T-helper 1 cell treated with Interleukin-12 subunit alpha and Interleukin-12 subunit beta and Interleukin-4 antibody, amounts not matched to agents 30 μg/mL and 1 μg/mL, for 36 hours (primary cell): ENCODE measurements at regions not wholly inside any gene's neighbourhood (a gene's known extent, or its start where the extent isn't known, plus 50 kb on each side); places are given as distances from the start of the nearest gene placed in this dataset.
"Not testable (repeated sequence)": the region's sequence is repeated elsewhere in the genome, so short reads cannot be mapped to it uniquely, and the experiment has no call there.

Experiments
- H3K27ac Mint-ChIP-seq: one replicate; pipeline ENCODE4 v1.8.0; 2021; ENCODE audit warnings: mild to moderate bottlenecking, mixed read lengths
- H3K27me3 Mint-ChIP-seq: one replicate; pipeline ENCODE4 v1.8.0; 2021; ENCODE audit warnings: low read depth, mixed read lengths
- H3K36me3 Mint-ChIP-seq: one replicate; pipeline ENCODE4 v1.8.0; 2021; ENCODE audit warnings: low read depth, mixed read lengths
- H3K4me1 Mint-ChIP-seq: one replicate; pipeline ENCODE4 v1.8.0; 2021; ENCODE audit warnings: low read depth, mixed read lengths
- H3K4me3 Mint-ChIP-seq: one replicate; pipeline ENCODE4 v1.8.0; 2021; ENCODE audit warnings: mild to moderate bottlenecking, moderate library complexity, mixed read lengths
- H3K9me3 Mint-ChIP-seq: one replicate; pipeline ENCODE4 v1.8.0; 2021; ENCODE audit warnings: mixed read lengths

DNA sequence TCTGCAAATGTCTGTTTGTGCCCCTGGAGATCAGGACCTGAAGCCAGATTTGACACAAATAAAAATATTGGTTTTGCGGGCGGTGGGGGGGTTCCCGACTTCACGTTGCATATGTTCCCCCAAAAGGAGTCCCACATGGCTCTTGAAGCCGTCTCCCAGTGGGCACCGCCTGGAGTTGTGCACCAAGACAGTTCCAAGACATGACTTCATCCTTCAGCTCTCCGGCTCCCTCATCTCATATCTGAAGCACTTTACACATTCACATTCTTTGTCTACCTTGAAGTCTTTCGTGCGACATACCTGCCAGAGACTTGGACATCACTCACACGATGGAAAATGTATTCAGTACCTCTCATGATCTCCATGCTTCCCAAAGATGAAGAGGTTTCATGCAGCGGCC, 362.8 kb upstream of the FOXK1 start:
- H3K36me3 Mint-ChIP-seq: no peaks in the 10 kb centered on the region
- H3K27me3 Mint-ChIP-seq: no peaks in the 10 kb centered on the region
- H3K9me3 Mint-ChIP-seq: peaks cover 14% of the 10 kb centered on the region
- H3K4me3 Mint-ChIP-seq: no peak overlapping the region
- H3K27ac Mint-ChIP-seq: no peak overlapping the region
- H3K4me1 Mint-ChIP-seq: no peaks in the 10 kb centered on the region

DNA sequence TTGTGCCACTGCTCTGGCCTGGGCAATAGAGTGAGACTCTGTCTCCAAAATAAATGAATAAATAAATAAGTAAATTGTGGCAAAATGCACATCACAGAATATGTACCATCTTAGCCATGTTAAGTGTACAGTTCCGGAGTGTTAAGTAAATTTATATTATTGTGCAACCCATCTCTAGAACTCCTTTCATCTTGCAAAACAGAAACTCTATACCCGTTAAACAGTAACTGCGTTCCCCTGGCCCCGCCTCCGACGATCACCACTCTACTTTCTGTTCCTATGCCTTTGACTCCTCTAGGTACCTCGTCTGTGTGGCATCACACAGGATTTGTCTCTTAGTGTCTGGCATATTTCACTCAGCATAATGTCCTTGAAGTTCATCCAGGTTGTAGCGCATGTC, 356.4 kb upstream of the FOXK1 start:
- no peak overlapping the region for H3K4me3 Mint-ChIP-seq
- peaks cover 8% of the 10 kb centered on the region for H3K9me3 Mint-ChIP-seq
- H3K4me1 Mint-ChIP-seq: no peaks in the 10 kb centered on the region

DNA sequence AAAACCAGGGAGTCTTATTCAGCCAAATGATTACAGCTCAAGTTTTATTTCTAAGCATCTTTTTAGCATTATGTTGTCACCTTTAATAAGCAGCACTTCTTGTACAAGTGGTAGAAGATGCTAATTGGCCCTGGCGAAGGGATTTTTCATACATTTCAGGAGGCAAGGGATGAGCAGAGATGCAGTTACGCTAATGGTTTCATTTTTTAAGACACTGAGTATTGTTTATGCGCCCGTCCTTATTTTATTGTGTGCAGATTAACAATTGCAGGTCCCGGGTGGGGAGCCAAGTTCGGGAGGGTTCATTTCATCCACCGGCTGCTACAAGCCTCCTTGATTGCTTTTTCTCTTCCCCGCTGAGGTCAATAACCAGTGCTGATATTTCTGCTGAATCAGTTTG, 350.4 kb upstream of the FOXK1 start:
- no peaks in the 10 kb centered on the region for H3K4me1 Mint-ChIP-seq

More for the DNA sequence above, 356.4 kb upstream of the FOXK1 start:
- Mint-ChIP-seq H3K36me3 (no peaks in the 10 kb centered on the region), H3K27me3 (no peaks in the 10 kb centered on the region), H3K27ac (no peak overlapping the region)

GRCh38 chr7:4338556-4338955, 343.5 kb upstream of the FOXK1 start:
- Mint-ChIP-seq H3K4me3 (no peak overlapping the region), H3K4me1 (no peaks in the 10 kb centered on the region), H3K9me3 (peaks cover 12% of the 10 kb centered on the region), H3K36me3 (no peaks in the 10 kb centered on the region), H3K27me3 (no peaks in the 10 kb centered on the region), H3K27ac (no peak overlapping the region)

More for the DNA sequence above, 350.4 kb upstream of the FOXK1 start:
- Mint-ChIP-seq H3K36me3 (no peaks in the 10 kb centered on the region), H3K4me3 (no peak overlapping the region), H3K27me3 (no peaks in the 10 kb centered on the region), H3K27ac (no peak overlapping the region), H3K9me3 (no peaks in the 10 kb centered on the region)

DNA sequence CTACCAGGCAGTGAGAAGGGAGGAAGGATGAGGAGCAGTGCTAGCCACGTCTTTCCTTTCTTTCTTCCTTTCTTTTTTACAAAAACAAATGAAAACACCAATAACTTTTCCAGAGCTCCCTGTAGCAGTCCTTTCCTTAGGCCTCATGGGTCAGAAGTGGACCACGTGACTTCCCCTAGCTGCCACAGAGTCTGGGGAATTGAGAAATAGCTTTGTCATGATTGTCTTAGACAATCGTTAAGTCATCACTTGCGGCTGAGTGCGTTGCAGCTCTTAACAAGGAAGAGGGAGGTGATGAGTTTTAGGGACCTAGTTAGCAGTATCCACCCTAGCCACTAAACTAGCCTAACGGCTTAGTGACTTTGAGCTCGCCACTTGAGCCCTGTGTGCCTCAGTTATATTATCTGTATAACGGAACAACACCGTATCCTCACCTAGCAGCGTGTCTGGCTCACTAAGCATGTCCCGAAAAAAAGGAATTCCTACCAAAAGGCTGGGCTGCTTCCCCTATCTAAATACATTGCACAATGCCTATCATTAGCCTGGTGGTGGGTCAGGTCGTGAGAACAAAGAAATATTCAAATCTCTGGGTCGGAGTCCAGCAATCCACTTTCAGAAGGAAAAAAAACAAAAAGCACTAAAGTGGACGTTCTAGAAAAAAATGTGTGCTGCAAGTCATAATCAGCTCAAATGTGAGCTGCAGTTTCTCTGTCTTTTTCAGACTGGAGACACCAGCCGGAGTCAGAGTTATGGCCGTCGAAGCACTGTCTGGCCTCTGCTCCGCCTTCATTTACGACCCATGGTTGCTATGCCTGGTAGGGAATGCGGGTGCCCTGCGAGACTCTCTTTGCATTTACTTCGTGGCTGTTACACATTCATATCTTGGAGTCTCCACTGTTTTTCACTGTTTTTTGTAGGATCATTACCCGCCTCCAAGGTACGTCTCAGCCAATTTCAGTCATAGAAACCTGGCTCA, 338.5 kb upstream of the FOXK1 start:
- no peak overlapping the region for H3K27ac Mint-ChIP-seq
- no peak overlapping the region for H3K4me3 Mint-ChIP-seq
- H3K27me3 Mint-ChIP-seq: no peaks in the 10 kb centered on the region
- peaks cover 23% of the 10 kb centered on the region for H3K9me3 Mint-ChIP-seq
- H3K4me1 Mint-ChIP-seq: no peaks in the 10 kb centered on the region
- no peaks in the 10 kb centered on the region for H3K36me3 Mint-ChIP-seq

DNA sequence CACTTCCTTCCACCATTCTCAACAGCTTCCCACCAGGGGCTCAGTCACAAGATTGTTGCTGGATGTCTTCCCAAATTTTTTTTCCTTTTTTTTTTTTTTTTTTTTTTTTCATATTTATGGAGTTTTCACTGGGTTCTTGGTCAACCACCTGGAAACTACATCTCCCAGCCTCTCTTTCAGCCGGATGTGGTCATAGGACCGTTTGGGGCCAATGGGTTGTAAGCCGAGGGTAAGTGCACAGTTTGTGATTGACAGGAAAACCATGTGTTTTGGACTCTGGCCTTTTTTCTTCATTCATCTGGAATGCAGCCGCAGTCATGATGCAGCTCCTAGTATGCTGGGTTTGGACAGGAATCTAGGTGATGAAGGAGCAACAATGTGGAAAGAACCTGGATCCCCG, 337.1 kb upstream of the FOXK1 start:
- Mint-ChIP-seq H3K4me1 (no peaks in the 10 kb centered on the region), H3K27me3 (no peaks in the 10 kb centered on the region), H3K4me3 (no peak overlapping the region), H3K27ac (no peak overlapping the region), H3K9me3 (peaks cover 22% of the 10 kb centered on the region), H3K36me3 (no peaks in the 10 kb centered on the region)

- H3K27me3 Mint-ChIP-seq: no peaks in the 10 kb centered on the region
- no peaks in the 10 kb centered on the region for H3K36me3 Mint-ChIP-seq
- H3K27ac Mint-ChIP-seq: no peak overlapping the region
- H3K9me3 Mint-ChIP-seq: peaks cover 15% of the 10 kb centered on the region
- H3K4me3 Mint-ChIP-seq: no peak overlapping the region
- no peaks in the 10 kb centered on the region for H3K4me1 Mint-ChIP-seq
These were observed 330.0 kb upstream of the FOXK1 start for GRCh38 chr7:4352069-4352468.

DNA sequence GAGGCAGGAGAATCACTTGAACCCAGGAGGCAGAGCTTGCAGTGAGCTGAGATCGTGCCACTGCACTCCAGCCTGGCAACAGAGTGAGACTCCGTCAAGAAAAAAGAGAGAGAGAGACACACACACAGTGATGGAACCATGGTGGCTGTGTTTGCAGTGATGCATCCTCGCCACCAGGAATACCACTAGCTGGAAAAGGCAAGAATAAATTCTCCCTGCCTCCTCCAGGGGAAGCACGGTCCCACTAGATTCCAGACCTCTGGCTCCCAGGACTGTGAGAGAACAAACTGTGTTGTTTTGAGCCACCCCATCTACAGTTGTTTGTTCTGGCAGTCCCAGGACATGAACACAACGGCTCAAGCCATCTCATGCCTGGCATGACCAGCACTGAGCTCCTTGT, 320.3 kb upstream of the FOXK1 start:
- H3K9me3 Mint-ChIP-seq: peaks cover 17% of the 10 kb centered on the region
- no peak overlapping the region for H3K27ac Mint-ChIP-seq
- H3K27me3 Mint-ChIP-seq: no peaks in the 10 kb centered on the region
- H3K4me1 Mint-ChIP-seq: no peaks in the 10 kb centered on the region
- H3K36me3 Mint-ChIP-seq: no peaks in the 10 kb centered on the region
- no peak overlapping the region for H3K4me3 Mint-ChIP-seq

DNA sequence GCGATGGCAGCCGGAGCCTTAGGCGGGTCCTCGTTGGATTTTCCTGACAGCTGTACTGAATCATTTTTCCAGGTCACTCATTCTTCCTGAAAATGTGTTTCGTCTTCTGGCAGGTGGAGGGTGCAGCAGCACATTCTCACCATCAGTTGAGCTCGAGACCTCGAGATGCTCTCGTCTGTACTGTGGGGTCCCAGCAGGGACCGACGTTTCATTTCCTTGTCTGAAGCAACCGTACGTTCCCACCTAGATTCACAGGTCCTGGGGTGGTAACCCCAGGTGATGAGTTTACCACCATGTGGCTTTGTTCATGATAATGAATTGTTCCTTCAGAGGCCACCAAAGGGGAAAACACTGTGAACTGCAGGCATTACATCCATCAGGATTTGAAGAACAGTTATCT, 298.5 kb upstream of the FOXK1 start:
- H3K27ac Mint-ChIP-seq: no peak overlapping the region
- H3K4me1 Mint-ChIP-seq: no peaks in the 10 kb centered on the region
- H3K4me3 Mint-ChIP-seq: no peak overlapping the region
- H3K9me3 Mint-ChIP-seq: peaks cover 18% of the 10 kb centered on the region
- H3K27me3 Mint-ChIP-seq: no peaks in the 10 kb centered on the region
- H3K36me3 Mint-ChIP-seq: no peaks in the 10 kb centered on the region

- Mint-ChIP-seq H3K4me3 (no peak overlapping the region), H3K4me1 (no peaks in the 10 kb centered on the region), H3K9me3 (peaks cover 15% of the 10 kb centered on the region), H3K36me3 (no peaks in the 10 kb centered on the region), H3K27ac (no peak overlapping the region), H3K27me3 (no peaks in the 10 kb centered on the region)
These were observed 295.9 kb upstream of the FOXK1 start for GRCh38 chr7:4386190-4386589.

GRCh38 chr7:4391103-4391502, 291.0 kb upstream of the FOXK1 start:
- peaks cover 26% of the 10 kb centered on the region for H3K9me3 Mint-ChIP-seq
- not testable (repeated sequence) for H3K27me3 Mint-ChIP-seq, H3K4me1 Mint-ChIP-seq, H3K27ac Mint-ChIP-seq, H3K4me3 Mint-ChIP-seq, H3K36me3 Mint-ChIP-seq

DNA sequence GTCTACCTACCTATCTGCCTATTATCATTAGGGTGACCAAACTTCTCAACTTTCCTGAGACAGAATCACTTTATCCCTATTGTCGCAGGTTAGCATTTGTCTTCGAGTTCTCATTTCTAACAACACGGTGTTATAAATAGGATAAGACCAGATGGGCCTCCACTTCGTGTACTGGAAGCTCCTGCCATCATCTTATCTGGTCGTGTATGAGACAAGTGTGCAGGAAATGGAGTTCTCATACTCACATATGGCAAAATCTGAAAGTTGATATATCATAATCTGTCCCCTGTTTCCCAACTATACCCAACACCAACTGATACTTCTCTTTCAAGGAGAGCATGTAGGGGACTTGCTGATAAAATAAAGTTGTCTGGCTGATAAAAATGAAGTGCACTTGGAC, 287.4 kb upstream of the FOXK1 start:
- Mint-ChIP-seq H3K4me1 (no peaks in the 10 kb centered on the region), H3K27ac (no peak overlapping the region), H3K4me3 (no peak overlapping the region), H3K36me3 (no peaks in the 10 kb centered on the region), H3K9me3 (peaks cover 26% of the 10 kb centered on the region), H3K27me3 (no peaks in the 10 kb centered on the region)

- Mint-ChIP-seq H3K9me3 (peaks cover 35% of the 10 kb centered on the region), H3K27ac (no peak overlapping the region), H3K36me3 (no peaks in the 10 kb centered on the region), H3K27me3 (no peaks in the 10 kb centered on the region), H3K4me1 (no peaks in the 10 kb centered on the region), H3K4me3 (no peak overlapping the region)
These were observed 283.0 kb upstream of the FOXK1 start for GRCh38 chr7:4399121-4399520.

GRCh38 chr7:4399596-4399995, 282.5 kb upstream of the FOXK1 start:
- no peaks in the 10 kb centered on the region for H3K4me1 Mint-ChIP-seq
- no peaks in the 10 kb centered on the region for H3K27me3 Mint-ChIP-seq
- no peaks in the 10 kb centered on the region for H3K36me3 Mint-ChIP-seq
- H3K27ac Mint-ChIP-seq: no peak overlapping the region
- H3K4me3 Mint-ChIP-seq: no peak overlapping the region
- H3K9me3 Mint-ChIP-seq: peaks cover 36% of the 10 kb centered on the region

DNA sequence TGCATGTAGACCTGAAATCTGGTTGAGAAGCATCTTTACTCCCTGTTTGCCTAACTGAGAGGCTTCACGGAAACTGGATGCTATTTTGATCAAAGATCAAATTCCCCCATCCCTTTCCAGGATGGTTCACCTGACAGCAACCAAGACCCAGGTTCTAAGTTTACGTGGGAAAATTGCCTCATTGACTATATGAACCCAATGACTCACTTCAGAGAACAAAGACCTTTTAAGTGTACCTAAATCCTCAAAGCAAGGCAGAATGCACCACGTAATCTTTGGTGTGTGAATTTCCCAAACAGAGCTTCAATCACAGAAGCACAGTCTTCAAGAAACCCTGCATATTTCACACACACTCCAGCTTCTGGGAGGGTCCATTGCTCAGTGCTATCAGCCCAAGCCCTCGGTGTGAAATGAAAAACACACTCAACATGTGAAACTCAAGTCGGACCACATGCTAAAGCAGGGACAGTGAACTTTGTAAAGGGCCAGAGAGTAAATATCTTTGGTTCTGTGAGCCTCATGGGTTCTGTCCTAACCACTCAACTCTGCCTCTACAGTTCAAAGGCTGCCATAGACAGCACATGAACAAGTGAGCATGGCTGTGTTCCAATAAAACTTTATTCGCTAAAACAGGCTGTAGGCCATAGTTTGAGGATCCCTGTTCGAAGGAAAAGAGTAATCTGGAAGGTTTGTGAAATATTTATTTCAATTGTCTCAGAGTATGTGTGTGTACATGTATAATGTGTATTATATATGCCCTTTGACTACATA, 275.6 kb upstream of the FOXK1 start:
- H3K36me3 Mint-ChIP-seq: no peaks in the 10 kb centered on the region
- H3K4me3 Mint-ChIP-seq: no peak overlapping the region
- H3K4me1 Mint-ChIP-seq: no peaks in the 10 kb centered on the region
- H3K9me3 Mint-ChIP-seq: peaks cover 22% of the 10 kb centered on the region
- H3K27ac Mint-ChIP-seq: no peak overlapping the region
- H3K27me3 Mint-ChIP-seq: no peaks in the 10 kb centered on the region
